ENCODE measurements at regions not wholly inside any gene's neighbourhood (a gene's known extent, or its start where the extent isn't known, plus 50 kb on each side); places are given as distances from the start of the nearest gene placed in this dataset.
"Not testable (repeated sequence)": the region's sequence is repeated elsewhere in the genome, so short reads cannot be mapped to it uniquely, and the experiment has no call there.

- Histone ChIP-seq H2AFZ (ENCODE audit: low read length) (no peak overlapping the region), H3K4me2 (ENCODE audit: insufficient read depth, low read length) (no peak overlapping the region), H3K36me3 (ENCODE audit: insufficient read depth, low read length) (no peaks in the 10 kb centered on the region), H3K9me3 (ENCODE audit: low read depth, low read length) (no peaks in the 10 kb centered on the region), H4K20me1 (ENCODE audit: insufficient read depth, low read length) (no peaks in the 10 kb centered on the region), H3K79me2 (ENCODE audit: insufficient read depth, low read length) (no peaks in the 10 kb centered on the region), H3K4me1 (ENCODE audit: insufficient read depth, low read length) (peaks cover 7% of the 10 kb centered on the region), H3K27ac (ENCODE audit: low read depth, low read length) (peak overlapping the region; percentile 66), H3K4me3 (ENCODE audit: insufficient read depth, low read length) (no peak overlapping the region), H3K27me3 (ENCODE audit: insufficient read depth, low read length) (no peaks in the 10 kb centered on the region)
- no peak for TF ChIP-seq CTCF (IDR thresholded peaks at IDR 0.05; ENCODE audit: extremely low read depth, low read depth, low read length)
- DNase-seq (ENCODE audit: insufficient read length, low spot score, missing footprints): no peak
These were observed 187.1 kb downstream of the BCAS1 start for GRCh38 chr20:53883098-53883911.

- peak overlapping the region; percentile 60 for H3K27ac ChIP-seq (ENCODE audit: low read depth, low read length)
- H3K4me1 ChIP-seq (ENCODE audit: insufficient read depth, low read length); DNase-seq (ENCODE audit: insufficient read length, low spot score, missing footprints); H3K4me3 ChIP-seq (ENCODE audit: insufficient read depth, low read length); H4K20me1 ChIP-seq (ENCODE audit: insufficient read depth, low read length); H3K79me2 ChIP-seq (ENCODE audit: insufficient read depth, low read length); H3K36me3 ChIP-seq (ENCODE audit: insufficient read depth, low read length); H3K27me3 ChIP-seq (ENCODE audit: insufficient read depth, low read length); H2AFZ ChIP-seq (ENCODE audit: low read length); H3K4me2 ChIP-seq (ENCODE audit: insufficient read depth, low read length); H3K9me3 ChIP-seq (ENCODE audit: low read depth, low read length): not testable (repeated sequence)
These were observed 187.9 kb downstream of the BCAS1 start for GRCh38 chr20:53882438-53882986.

- no peaks in the 10 kb centered on the region for H3K9me3 ChIP-seq (ENCODE audit: low read depth, low read length)
- no peaks in the 10 kb centered on the region for H4K20me1 ChIP-seq (ENCODE audit: insufficient read depth, low read length)
- H3K4me1 ChIP-seq (ENCODE audit: insufficient read depth, low read length): peaks cover 7% of the 10 kb centered on the region
- no peaks in the 10 kb centered on the region for H3K36me3 ChIP-seq (ENCODE audit: insufficient read depth, low read length)
- H3K4me3 ChIP-seq (ENCODE audit: insufficient read depth, low read length): no peak overlapping the region
- H3K4me2 ChIP-seq (ENCODE audit: insufficient read depth, low read length): no peak overlapping the region
- H2AFZ ChIP-seq (ENCODE audit: low read length): no peak overlapping the region
- DNase-seq (ENCODE audit: insufficient read length, low spot score, missing footprints): no peak
- no peak for TF ChIP-seq CTCF (IDR thresholded peaks at IDR 0.05; ENCODE audit: extremely low read depth, low read depth, low read length)
- H3K79me2 ChIP-seq (ENCODE audit: insufficient read depth, low read length): no peaks in the 10 kb centered on the region
- H3K27me3 ChIP-seq (ENCODE audit: insufficient read depth, low read length): no peaks in the 10 kb centered on the region
- no peak overlapping the region for H3K27ac ChIP-seq (ENCODE audit: low read depth, low read length)
These were observed 189.0 kb downstream of the BCAS1 start for GRCh38 chr20:53881362-53881761.

GRCh38 chr20:53880108-53880641, 190.2 kb downstream of the BCAS1 start:
- Histone ChIP-seq H3K4me3 (ENCODE audit: insufficient read depth, low read length) (no peak overlapping the region), H3K9me3 (ENCODE audit: low read depth, low read length) (no peaks in the 10 kb centered on the region), H3K4me2 (ENCODE audit: insufficient read depth, low read length) (no peak overlapping the region), H4K20me1 (ENCODE audit: insufficient read depth, low read length) (no peaks in the 10 kb centered on the region), H2AFZ (ENCODE audit: low read length) (peak overlapping the region; percentile 69), H3K27ac (ENCODE audit: low read depth, low read length) (no peak overlapping the region), H3K79me2 (ENCODE audit: insufficient read depth, low read length) (no peaks in the 10 kb centered on the region), H3K27me3 (ENCODE audit: insufficient read depth, low read length) (no peaks in the 10 kb centered on the region), H3K4me1 (ENCODE audit: insufficient read depth, low read length) (peaks cover 7% of the 10 kb centered on the region), H3K36me3 (ENCODE audit: insufficient read depth, low read length) (no peaks in the 10 kb centered on the region)
- no peak for TF ChIP-seq CTCF (IDR thresholded peaks at IDR 0.05; ENCODE audit: extremely low read depth, low read depth, low read length)
- DNase-seq (ENCODE audit: insufficient read length, low spot score, missing footprints): no peak
